WTC11 (cell line): ENCODE measurements at regions not wholly inside any gene's neighbourhood (a gene's known extent, or its start where the extent isn't known, plus 50 kb on each side); places are given as distances from the start of the nearest gene placed in this dataset.

Experiments used
- ATAC-seq: fragments of 200-7000 bp; cut with Tn5 transposase; 2 replicates; pipeline ENCODE4 v1.10.0; 2021; ENCODE audit warnings: mild to moderate bottlenecking, moderate library complexity
- CTCF ChIA-PET: fragments of 300-600 bp; sonication (Branson Sonifier 250); formaldehyde crosslinking; loops from one replicate; lab custom pipeline; 2021; ENCODE audit warnings: antibody characterized with exemption; lab: Charles Lee
- POLR2A ChIA-PET: fragments of 350-600 bp; sonication (Branson Sonifier 250); formaldehyde crosslinking; loops from one replicate; lab custom pipeline; 2021; ENCODE audit warnings: antibody characterized with exemption; lab: Charles Lee
- DNase-seq: peaks from one replicate; pipeline ENCODE4 v3.0.0; 2021; ENCODE audit warnings: low spot score
- H3K27ac Mint-ChIP-seq: 2 replicates; pipeline ENCODE4 v1.8.0; 2021; ENCODE audit warnings: mixed read lengths
- H3K27me3 Mint-ChIP-seq: 2 replicates; pipeline ENCODE4 v1.8.0; 2021; ENCODE audit warnings: low read depth, mild to moderate bottlenecking, moderate library complexity, mixed read lengths
- H3K36me3 Mint-ChIP-seq: 2 replicates; pipeline ENCODE4 v1.8.0; 2021; ENCODE audit warnings: mixed read lengths
- H3K4me1 Mint-ChIP-seq: 2 replicates; pipeline ENCODE4 v1.8.0; 2022; ENCODE audit warnings: mixed read lengths
- H3K4me3 Mint-ChIP-seq: 2 replicates; pipeline ENCODE4 v1.8.0; 2021; ENCODE audit warnings: mild to moderate bottlenecking, moderate library complexity, mixed read lengths
- H3K9me3 Mint-ChIP-seq: 2 replicates; pipeline ENCODE4 v1.8.0; 2021; ENCODE audit warnings: mixed read lengths
- ARID4B ChIP-seq: sonication (generic); formaldehyde crosslinking; IDR thresholded peaks from 2 replicates; pipeline ENCODE4 v1.8.0; 2023; ENCODE audit warnings: missing genetic modification reagents, mild to moderate bottlenecking, borderline replicate concordance
- CDX4 ChIP-seq: fragments of 250-450 bp; sonication (Bioruptor Pico); IDR thresholded peaks from 2 replicates; pipeline ENCODE4 v1.9.0; 2021; ENCODE audit warnings: moderate library complexity, mild to moderate bottlenecking, inconsistent platforms, borderline replicate concordance
- CREB1 ChIP-seq: sonication (generic); formaldehyde crosslinking; IDR thresholded peaks from 2 replicates; pipeline ENCODE4 v1.8.0; 2023; ENCODE audit warnings: mild to moderate bottlenecking, missing genetic modification reagents
- CTCF ChIP-seq: fragments of 200-600 bp; IDR thresholded peaks from 2 replicates; pipeline ENCODE4 v1.8.0; 2022; ENCODE audit warnings: antibody characterized with exemption
- GRHL2 ChIP-seq: fragments of 250-450 bp; sonication (Bioruptor Pico); IDR thresholded peaks from 2 replicates; pipeline ENCODE4 v1.8.0; 2022; ENCODE audit warnings: mild to moderate bottlenecking, moderate library complexity; ENCODE audit not compliant: insufficient replicate concordance, severe bottlenecking
- GTF2I ChIP-seq: fragments of 250-450 bp; sonication (Bioruptor Pico); conservative IDR thresholded peaks from 2 replicates; pipeline ENCODE4 v1.4.0; 2021; ENCODE audit warnings: mild to moderate bottlenecking
- MXD4 ChIP-seq: fragments of 250-450 bp; sonication (Bioruptor Pico); IDR thresholded peaks from 2 replicates; pipeline ENCODE4 v1.8.0; 2021; ENCODE audit warnings: mild to moderate bottlenecking, moderate library complexity, borderline replicate concordance
- SMAD3 ChIP-seq: sonication (generic); formaldehyde crosslinking; IDR thresholded peaks from 2 replicates; pipeline ENCODE4 v1.8.0; 2022; ENCODE audit warnings: missing genetic modification reagents, mild to moderate bottlenecking, borderline replicate concordance
- USF2 ChIP-seq: sonication (generic); formaldehyde crosslinking; IDR thresholded peaks from 2 replicates; pipeline ENCODE4 v1.8.1; 2023; ENCODE audit warnings: mild to moderate bottlenecking, missing genetic modification reagents, moderate library complexity
- ZNF121 ChIP-seq: sonication (generic); formaldehyde crosslinking; IDR thresholded peaks from 2 replicates; pipeline ENCODE4 v1.8.0; 2023; ENCODE audit warnings: missing genetic modification reagents
- ZNF416 ChIP-seq: fragments of 250-450 bp; sonication (Bioruptor Pico); IDR thresholded peaks from 2 replicates; pipeline ENCODE4 v1.9.0; 2021; ENCODE audit warnings: mild to moderate bottlenecking, inconsistent platforms
- TF ChIP-seq, protein P1 (sequence below): sonication (generic); formaldehyde crosslinking; IDR thresholded peaks from 2 replicates; pipeline ENCODE4 v1.8.0; 2023; ENCODE audit warnings: mild to moderate bottlenecking, missing genetic modification reagents
- TF ChIP-seq, protein P2 (sequence below): sonication (generic); formaldehyde crosslinking; IDR thresholded peaks from 2 replicates; pipeline ENCODE4 v1.8.1; 2022; ENCODE audit warnings: mild to moderate bottlenecking, moderate library complexity, missing genetic modification reagents
- TF ChIP-seq, protein P3 (sequence below): sonication (generic); formaldehyde crosslinking; IDR thresholded peaks from 2 replicates; pipeline ENCODE4 v1.8.0; 2022; ENCODE audit warnings: mild to moderate bottlenecking, missing genetic modification reagents
- TF ChIP-seq, protein P4 (sequence below): sonication (generic); formaldehyde crosslinking; IDR thresholded peaks from 2 replicates; pipeline ENCODE4 v1.8.0; 2022; ENCODE audit warnings: mild to moderate bottlenecking, missing genetic modification reagents
- TF ChIP-seq, protein P5 (sequence below): sonication (generic); formaldehyde crosslinking; IDR thresholded peaks from 2 replicates; pipeline ENCODE4 v1.8.1; 2023; ENCODE audit warnings: mild to moderate bottlenecking, missing genetic modification reagents

- Mint-ChIP-seq H3K36me3 (no peaks in the 10 kb centered on the region), H3K27me3 (no peaks in the 10 kb centered on the region), H3K4me3 (no peak overlapping the region), H3K9me3 (no peaks in the 10 kb centered on the region; the same call in 1 of the 2 replicates)
- no peak for DNase-seq
- ATAC-seq, result no peak
- CTCF ChIA-PET, result no interaction called here
- TF ChIP-seq GRHL2 (CRISPR knock-in tag) (no peak), ZNF416 (CRISPR knock-in tag) (no peak), GTF2I (CRISPR knock-in tag) (no peak), USF2 (no peak), SMAD3 (CRISPR knock-in tag) (no peak), ZNF121 (CRISPR knock-in tag) (no peak), CREB1 (no peak), ARID4B (CRISPR knock-in tag) (no peak), CDX4 (CRISPR knock-in tag) (no peak), MXD4 (CRISPR knock-in tag) (no peak), CTCF (no peak)
- TF ChIP-seq, protein P1, sequence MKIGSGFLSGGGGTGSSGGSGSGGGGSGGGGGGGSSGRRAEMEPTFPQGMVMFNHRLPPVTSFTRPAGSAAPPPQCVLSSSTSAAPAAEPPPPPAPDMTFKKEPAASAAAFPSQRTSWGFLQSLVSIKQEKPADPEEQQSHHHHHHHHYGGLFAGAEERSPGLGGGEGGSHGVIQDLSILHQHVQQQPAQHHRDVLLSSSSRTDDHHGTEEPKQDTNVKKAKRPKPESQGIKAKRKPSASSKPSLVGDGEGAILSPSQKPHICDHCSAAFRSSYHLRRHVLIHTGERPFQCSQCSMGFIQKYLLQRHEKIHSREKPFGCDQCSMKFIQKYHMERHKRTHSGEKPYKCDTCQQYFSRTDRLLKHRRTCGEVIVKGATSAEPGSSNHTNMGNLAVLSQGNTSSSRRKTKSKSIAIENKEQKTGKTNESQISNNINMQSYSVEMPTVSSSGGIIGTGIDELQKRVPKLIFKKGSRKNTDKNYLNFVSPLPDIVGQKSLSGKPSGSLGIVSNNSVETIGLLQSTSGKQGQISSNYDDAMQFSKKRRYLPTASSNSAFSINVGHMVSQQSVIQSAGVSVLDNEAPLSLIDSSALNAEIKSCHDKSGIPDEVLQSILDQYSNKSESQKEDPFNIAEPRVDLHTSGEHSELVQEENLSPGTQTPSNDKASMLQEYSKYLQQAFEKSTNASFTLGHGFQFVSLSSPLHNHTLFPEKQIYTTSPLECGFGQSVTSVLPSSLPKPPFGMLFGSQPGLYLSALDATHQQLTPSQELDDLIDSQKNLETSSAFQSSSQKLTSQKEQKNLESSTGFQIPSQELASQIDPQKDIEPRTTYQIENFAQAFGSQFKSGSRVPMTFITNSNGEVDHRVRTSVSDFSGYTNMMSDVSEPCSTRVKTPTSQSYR, result no peak
- TF ChIP-seq, protein P2, sequence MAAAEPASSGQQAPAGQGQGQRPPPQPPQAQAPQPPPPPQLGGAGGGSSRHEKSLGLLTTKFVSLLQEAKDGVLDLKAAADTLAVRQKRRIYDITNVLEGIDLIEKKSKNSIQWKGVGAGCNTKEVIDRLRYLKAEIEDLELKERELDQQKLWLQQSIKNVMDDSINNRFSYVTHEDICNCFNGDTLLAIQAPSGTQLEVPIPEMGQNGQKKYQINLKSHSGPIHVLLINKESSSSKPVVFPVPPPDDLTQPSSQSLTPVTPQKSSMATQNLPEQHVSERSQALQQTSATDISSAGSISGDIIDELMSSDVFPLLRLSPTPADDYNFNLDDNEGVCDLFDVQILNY (CRISPR knock-in tag), result no peak
- TF ChIP-seq, protein P3, sequence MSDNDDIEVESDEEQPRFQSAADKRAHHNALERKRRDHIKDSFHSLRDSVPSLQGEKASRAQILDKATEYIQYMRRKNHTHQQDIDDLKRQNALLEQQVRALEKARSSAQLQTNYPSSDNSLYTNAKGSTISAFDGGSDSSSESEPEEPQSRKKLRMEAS, result no peak
- TF ChIP-seq, protein P4, sequence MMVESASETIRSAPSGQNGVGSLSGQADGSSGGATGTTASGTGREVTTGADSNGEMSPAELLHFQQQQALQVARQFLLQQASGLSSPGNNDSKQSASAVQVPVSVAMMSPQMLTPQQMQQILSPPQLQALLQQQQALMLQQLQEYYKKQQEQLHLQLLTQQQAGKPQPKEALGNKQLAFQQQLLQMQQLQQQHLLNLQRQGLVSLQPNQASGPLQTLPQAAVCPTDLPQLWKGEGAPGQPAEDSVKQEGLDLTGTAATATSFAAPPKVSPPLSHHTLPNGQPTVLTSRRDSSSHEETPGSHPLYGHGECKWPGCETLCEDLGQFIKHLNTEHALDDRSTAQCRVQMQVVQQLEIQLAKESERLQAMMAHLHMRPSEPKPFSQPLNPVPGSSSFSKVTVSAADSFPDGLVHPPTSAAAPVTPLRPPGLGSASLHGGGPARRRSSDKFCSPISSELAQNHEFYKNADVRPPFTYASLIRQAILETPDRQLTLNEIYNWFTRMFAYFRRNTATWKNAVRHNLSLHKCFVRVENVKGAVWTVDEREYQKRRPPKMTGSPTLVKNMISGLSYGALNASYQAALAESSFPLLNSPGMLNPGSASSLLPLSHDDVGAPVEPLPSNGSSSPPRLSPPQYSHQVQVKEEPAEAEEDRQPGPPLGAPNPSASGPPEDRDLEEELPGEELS (CRISPR knock-in tag), result no peak
- TF ChIP-seq, protein P5, sequence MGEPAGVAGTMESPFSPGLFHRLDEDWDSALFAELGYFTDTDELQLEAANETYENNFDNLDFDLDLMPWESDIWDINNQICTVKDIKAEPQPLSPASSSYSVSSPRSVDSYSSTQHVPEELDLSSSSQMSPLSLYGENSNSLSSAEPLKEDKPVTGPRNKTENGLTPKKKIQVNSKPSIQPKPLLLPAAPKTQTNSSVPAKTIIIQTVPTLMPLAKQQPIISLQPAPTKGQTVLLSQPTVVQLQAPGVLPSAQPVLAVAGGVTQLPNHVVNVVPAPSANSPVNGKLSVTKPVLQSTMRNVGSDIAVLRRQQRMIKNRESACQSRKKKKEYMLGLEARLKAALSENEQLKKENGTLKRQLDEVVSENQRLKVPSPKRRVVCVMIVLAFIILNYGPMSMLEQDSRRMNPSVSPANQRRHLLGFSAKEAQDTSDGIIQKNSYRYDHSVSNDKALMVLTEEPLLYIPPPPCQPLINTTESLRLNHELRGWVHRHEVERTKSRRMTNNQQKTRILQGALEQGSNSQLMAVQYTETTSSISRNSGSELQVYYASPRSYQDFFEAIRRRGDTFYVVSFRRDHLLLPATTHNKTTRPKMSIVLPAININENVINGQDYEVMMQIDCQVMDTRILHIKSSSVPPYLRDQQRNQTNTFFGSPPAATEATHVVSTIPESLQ (CRISPR knock-in tag), result no peak
- TF ChIP-seq, all 79 proteins: peak for 0
- H3K27ac Mint-ChIP-seq, result no peak overlapping the region
- POLR2A ChIA-PET, result no interaction called here
- peaks cover 7% of the 10 kb centered on the region for H3K4me1 Mint-ChIP-seq
Observed at GRCh38 chr4:115489279-115489678, 375.9 kb upstream of the NDST4 start.
